Right lobe of liver (tissue), 6 donors: ENCODE measurements at regions not wholly inside any gene's neighbourhood (a gene's known extent, or its start where the extent isn't known, plus 50 kb on each side); places are given as distances from the start of the nearest gene placed in this dataset.

Source experiments
- ATAC-seq, 4 donors: fragments of 200-7000 bp; cut with Tn5 transposase; one replicate each; pipeline ENCODE4 v1.9.1; 2020; ENCODE audit warnings: mild to moderate bottlenecking in 4 of 4, moderate library complexity in 4 of 4
- DNase-seq, 3 donors: peaks; one replicate each; pipeline ENCODE4 v3.0.0-alpha.2; 2020
- H3K27ac ChIP-seq, 3 donors: fragments of 200-600 bp; one replicate each; pipeline ENCODE4 v1.8.0; 2022
- H3K27me3 ChIP-seq, 2 donors: fragments of 200-600 bp; one replicate each; pipeline ENCODE4 v1.8.0; 2022
- H3K36me3 ChIP-seq, 4 donors: fragments of 200-600 bp; sonication (generic) in 1 of 4; one replicate each; pipeline versions ENCODE4 v1.5.1 to v1.8.0; 2017 to 2022; ENCODE audit warnings: control low read depth in 1 of 4
- H3K4me1 ChIP-seq, 4 donors: fragments of 200-600 bp; sonication (generic) in 1 of 4; one replicate each; pipeline versions ENCODE4 v1.5.1 to v1.8.0; 2017 to 2022; ENCODE audit warnings: control low read depth in 1 of 4
- H3K4me3 ChIP-seq, 3 donors: fragments of 200-600 bp; one replicate each; pipeline ENCODE4 v1.8.0; 2022
- H3K9me3 ChIP-seq, 4 donors: fragments of 200-600 bp; sonication (generic) in 1 of 4; one replicate each; pipeline versions ENCODE4 v1.5.1 to v1.8.0; 2017 to 2022; ENCODE audit warnings: control low read depth in 1 of 4
- CTCF ChIP-seq, 4 donors: fragments of 200-600 bp in 3 of 4; fragments of 450-650 bp in 1 of 4; IDR thresholded peaks; one replicate each; pipeline versions ENCODE4 v1.5.1 to v1.8.0; 2016 to 2022; ENCODE audit warnings: antibody characterized with exemption in 4 of 4, mild to moderate bottlenecking in 2 of 4
- POLR2A ChIP-seq: fragments of 450-650 bp; IDR thresholded peaks from one replicate; pipeline ENCODE4 v1.6.1; 2017; ENCODE audit warnings: antibody characterized with exemption, mild to moderate bottlenecking
- WGBS: methylation state at CpG from one replicate; pipeline ENCODE4 v1.1.6; 2018; ENCODE audit warnings: low coverage, low lambda C conversion rate; ENCODE audit not compliant: insufficient coverage; ENCODE audit errors: missing lambda C conversion rate; 5-methylcytosine and 5-hydroxymethylcytosine counted together
- intact Hi-C, 2 donors: fragments of 100-400 bp; cut with DNase I; formaldehyde crosslinking; loops; one replicate each; pipeline versions ENCODE4 v1.11.2 to v1.14.1; 2022
- donor health status: DM: no; HTN: yes; CAD: no.
- donor health status: DM: no; HTN: no; CAD: no.
- donor health status: DM: no; HTN: no; CAD: no.
- donor health status: DM: no; HTN: yes; CAD: no.
- donor health status: DM: no; HTN: yes; CAD: no.

DNA sequence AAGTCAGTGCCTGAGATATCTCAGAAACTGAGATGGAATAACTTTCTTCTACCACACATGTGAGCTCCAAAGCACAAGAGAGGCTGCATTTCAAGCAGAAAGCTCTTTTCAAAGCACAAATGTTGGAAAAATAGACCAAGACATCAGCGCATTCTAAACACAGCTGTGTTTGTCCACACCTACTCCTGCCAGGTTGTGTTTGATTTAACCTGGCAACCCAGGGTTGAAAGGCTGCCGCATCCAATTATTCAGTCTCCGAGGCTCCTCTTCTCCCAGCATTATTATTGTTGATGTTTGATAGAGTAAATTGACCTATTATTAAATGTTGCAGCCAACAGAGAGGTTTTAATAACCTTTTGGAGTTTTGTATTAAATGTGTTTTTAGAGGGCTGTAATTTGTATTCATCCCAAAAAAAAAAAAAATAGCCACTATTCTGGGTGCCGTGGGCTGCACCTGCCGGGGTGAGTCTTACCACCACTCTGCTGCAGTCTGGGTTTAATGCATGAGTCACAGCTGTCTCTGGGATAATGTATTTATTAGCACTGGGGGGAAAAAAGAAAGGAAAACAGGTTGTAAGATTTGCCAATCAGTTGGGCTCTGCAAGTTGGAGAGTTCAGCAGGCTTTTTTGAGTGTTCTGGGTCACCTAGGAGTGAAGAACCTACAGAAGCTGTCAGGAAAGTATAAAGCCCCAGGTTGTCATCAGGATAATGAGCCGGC, 105.2 kb upstream of the NOCT start:
- H3K27me3 ChIP-seq = no peaks in the 10 kb centered on the region
- ATAC-seq = no peak
- H3K36me3 ChIP-seq = no peaks in the 10 kb centered on the region
- no peaks in the 10 kb centered on the region for H3K4me1 ChIP-seq
- intact Hi-C loops = no loop called here
- TF ChIP-seq POLR2A (no peak), CTCF (IDR thresholded peaks at IDR 0.05) (no peak)
- no peak for DNase-seq
- H3K27ac ChIP-seq = no peak overlapping the region
- no peak overlapping the region for H3K4me3 ChIP-seq
- no peaks in the 10 kb centered on the region for H3K9me3 ChIP-seq
- 17% methylated on average over 6 of the region's 6 CpGs for WGBS

DNA sequence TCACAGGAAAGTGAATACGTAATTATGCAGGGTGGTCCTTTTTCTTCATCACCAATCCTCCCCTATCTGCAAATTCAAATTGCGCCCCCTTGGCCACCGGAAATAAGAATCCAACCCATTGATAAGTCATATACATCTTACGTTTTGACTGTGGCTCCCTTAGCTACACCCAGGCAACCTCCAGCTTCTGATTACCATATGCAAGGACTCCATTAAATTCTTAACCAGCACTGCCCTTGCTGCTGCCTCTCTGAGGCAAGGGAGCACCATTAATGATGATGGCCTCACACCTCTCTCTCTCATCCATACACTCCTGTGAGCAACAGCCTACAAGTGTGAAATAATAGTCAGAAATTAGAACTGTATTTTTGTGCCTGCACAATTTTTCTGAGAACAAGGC, 106.0 kb upstream of the NOCT start:
- no peaks in the 10 kb centered on the region for H3K4me1 ChIP-seq
- H3K36me3 ChIP-seq = no peaks in the 10 kb centered on the region
- no peak overlapping the region for H3K4me3 ChIP-seq
- TF ChIP-seq POLR2A (no peak), CTCF (IDR thresholded peaks at IDR 0.05) (no peak)
- no peaks in the 10 kb centered on the region for H3K9me3 ChIP-seq
- WGBS = 82% methylated on average over 4 of the region's 4 CpGs
- DNase-seq = no peak
- no peak overlapping the region for H3K27ac ChIP-seq
- intact Hi-C loops = no loop called here
- H3K27me3 ChIP-seq = no peaks in the 10 kb centered on the region
- no peak for ATAC-seq

DNA sequence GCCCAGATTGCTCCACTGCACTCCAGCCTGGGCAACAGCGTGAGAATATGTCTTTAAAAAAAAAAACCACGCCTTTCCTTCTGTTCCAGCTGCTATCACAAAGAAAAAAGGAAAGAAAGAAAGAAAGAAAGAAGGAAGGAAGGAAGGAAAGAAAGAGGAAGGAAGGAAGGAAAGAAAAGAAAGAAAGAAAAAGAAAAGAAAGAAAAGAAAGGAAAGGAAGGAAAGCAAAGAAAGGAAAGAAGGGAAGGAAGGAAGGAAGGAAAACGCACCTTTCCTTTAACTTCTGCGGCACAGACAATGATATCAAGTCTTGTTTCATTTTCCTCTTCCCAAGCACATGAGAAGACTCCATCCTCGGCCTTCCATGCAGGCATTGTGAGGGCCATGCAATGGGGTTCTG, 107.4 kb upstream of the NOCT start:
- Histone ChIP-seq H3K4me3 (no peak overlapping the region), H3K27me3 (no peaks in the 10 kb centered on the region), H3K9me3 (no peaks in the 10 kb centered on the region), H3K36me3 (no peaks in the 10 kb centered on the region), H3K4me1 (no peaks in the 10 kb centered on the region), H3K27ac (no peak overlapping the region)
- no peak for TF ChIP-seq POLR2A
- no peak for TF ChIP-seq CTCF (IDR thresholded peaks at IDR 0.05)
- intact Hi-C loops = no loop called here
- 81% methylated on average over 5 of the region's 5 CpGs for whole genome bisulfite sequencing
- DNase-seq (no peak), ATAC-seq (no peak)

GRCh38 chr4:138907174-138907573, 108.4 kb upstream of the NOCT start:
- intact Hi-C loops = no loop called here
- no peaks in the 10 kb centered on the region for H3K9me3 ChIP-seq
- no peaks in the 10 kb centered on the region for H3K36me3 ChIP-seq
- 42% methylated on average over 3 of the region's 5 CpGs for WGBS
- no peak for DNase-seq
- ATAC-seq = no peak
- no peaks in the 10 kb centered on the region for H3K27me3 ChIP-seq
- TF ChIP-seq POLR2A (no peak), CTCF (IDR thresholded peaks at IDR 0.05) (no peak)
- no peak overlapping the region for H3K4me3 ChIP-seq
- H3K4me1 ChIP-seq = no peaks in the 10 kb centered on the region
- no peak overlapping the region for H3K27ac ChIP-seq

GRCh38 chr4:138904793-138905192, 110.8 kb upstream of the NOCT start:
- no peak for DNase-seq
- intact Hi-C loops = no loop called here

More at GRCh38 chr4:138904793-138905192, 110.8 kb upstream of the NOCT start:
- H3K4me3 ChIP-seq = no peak overlapping the region
- no peak for ATAC-seq
- TF ChIP-seq CTCF (IDR thresholded peaks at IDR 0.05) = no peak
- no peaks in the 10 kb centered on the region for H3K4me1 ChIP-seq
- no peaks in the 10 kb centered on the region for H3K27me3 ChIP-seq
- 92% methylated on average over 4 of the region's 4 CpGs for WGBS
- no peaks in the 10 kb centered on the region for H3K9me3 ChIP-seq
- H3K27ac ChIP-seq = no peak overlapping the region
- no peaks in the 10 kb centered on the region for H3K36me3 ChIP-seq
